Liver (tissue), 8 donors: ENCODE measurements at regions not wholly inside any gene's neighbourhood (a gene's known extent, or its start where the extent isn't known, plus 50 kb on each side); places are given as distances from the start of the nearest gene placed in this dataset.

ENCODE experiments used
- DNase-seq: peaks from one replicate; pipeline ENCODE4 v3.0.0-alpha.2; 2017; ENCODE audit warnings: low spot score
- H3K27ac ChIP-seq, 2 donors: one replicate each; pipeline ENCODE4 v1.7.0; 2013; ENCODE audit warnings: inconsistent platforms in 2 of 2, low read length in 2 of 2, control low read depth in 1 of 2, low read depth in 1 of 2, mild to moderate bottlenecking in 1 of 2
- H3K27me3 ChIP-seq, 4 donors: one replicate each; pipeline versions ENCODE4 v1.6.1 to v1.7.0; 2013; ENCODE audit warnings: low read length in 3 of 4, inconsistent platforms in 1 of 4, mild to moderate bottlenecking in 1 of 4, moderate library complexity in 1 of 4; ENCODE audit not compliant: control insufficient read depth in 4 of 4, insufficient read depth in 4 of 4
- H3K36me3 ChIP-seq, 4 donors: one replicate each; pipeline versions ENCODE4 v1.6.1 to v1.7.0; 2013; ENCODE audit warnings: low read length in 3 of 4, mild to moderate bottlenecking in 3 of 4, low read depth in 1 of 4, moderate library complexity in 1 of 4; ENCODE audit not compliant: control insufficient read depth in 4 of 4, insufficient read depth in 3 of 4
- H3K4me1 ChIP-seq, 4 donors: one replicate each; pipeline versions ENCODE4 v1.6.1 to v1.7.0; 2013; ENCODE audit warnings: low read length in 3 of 4, mild to moderate bottlenecking in 3 of 4, moderate library complexity in 1 of 4; ENCODE audit not compliant: control insufficient read depth in 4 of 4, insufficient read depth in 4 of 4
- H3K4me3 ChIP-seq, 3 donors: one replicate each; pipeline versions ENCODE4 v1.6.1 to v1.7.0; 2013; ENCODE audit warnings: low read length in 3 of 3, control low read depth in 1 of 3, low read depth in 1 of 3, mild to moderate bottlenecking in 1 of 3
- H3K9ac ChIP-seq, 2 donors: one replicate each; pipeline ENCODE4 v1.7.0; 2013; ENCODE audit warnings: low read length in 2 of 2, mild to moderate bottlenecking in 2 of 2, moderate library complexity in 2 of 2, control low read depth in 1 of 2, low read depth in 1 of 2
- H3K9me3 ChIP-seq, 4 donors: one replicate each; pipeline versions ENCODE4 v1.6.1 to v1.7.0; 2013; ENCODE audit warnings: low read length in 3 of 4; ENCODE audit not compliant: control insufficient read depth in 4 of 4
- ATF3 ChIP-seq: IDR thresholded peaks from 2 replicates; pipeline ENCODE4 v1.6.1; 2016; ENCODE audit warnings: antibody characterized with exemption
- CTCF ChIP-seq: fragments of 150-350 bp; IDR thresholded peaks from 2 replicates; pipeline ENCODE4 v1.5.1; 2017; ENCODE audit warnings: improper control_type of control experiment, low read depth, low read length; ENCODE audit not compliant: missing input control
- EGR1 ChIP-seq, 2 donors: IDR thresholded peaks; 2 replicates each; pipeline ENCODE4 v1.6.1; 2016 to 2018; ENCODE audit warnings: antibody characterized with exemption in 2 of 2, low read depth in 2 of 2
- FOXA1 ChIP-seq: IDR thresholded peaks from 2 replicates; pipeline ENCODE4 v1.6.1; 2016; ENCODE audit warnings: antibody characterized with exemption
- FOXA2 ChIP-seq: IDR thresholded peaks from 2 replicates; pipeline ENCODE4 v1.6.1; 2016; ENCODE audit warnings: antibody characterized with exemption
- GABPA ChIP-seq, 2 donors: IDR thresholded peaks in 1 of 2; conservative IDR thresholded peaks in 1 of 2; 2 replicates each; pipeline ENCODE4 v1.6.1; 2016; ENCODE audit warnings: antibody characterized with exemption in 2 of 2, mild to moderate bottlenecking in 1 of 2, moderate library complexity in 1 of 2
- HNF4A ChIP-seq, 2 donors: conservative IDR thresholded peaks; 2 replicates each; pipeline ENCODE4 v1.6.1; 2016; ENCODE audit warnings: antibody characterized with exemption in 2 of 2, mild to moderate bottlenecking in 2 of 2
- HNF4G ChIP-seq: IDR thresholded peaks from 2 replicates; pipeline ENCODE4 v1.6.1; 2016; ENCODE audit warnings: antibody characterized with exemption
- JUND ChIP-seq, 2 donors: IDR thresholded peaks; 2 replicates each; pipeline ENCODE4 v1.6.1; 2016; ENCODE audit warnings: antibody characterized with exemption in 2 of 2
- MAX ChIP-seq: IDR thresholded peaks from 2 replicates; pipeline ENCODE4 v1.6.1; 2016; ENCODE audit warnings: antibody characterized with exemption
- NR2F2 ChIP-seq: IDR thresholded peaks from 2 replicates; pipeline ENCODE4 v1.6.1; 2016; ENCODE audit warnings: antibody characterized with exemption
- RAD21 ChIP-seq, 2 donors: IDR thresholded peaks; 2 replicates each; pipeline ENCODE4 v1.6.1; 2016; ENCODE audit warnings: antibody characterized with exemption in 2 of 2, mild to moderate bottlenecking in 2 of 2
- REST ChIP-seq: IDR thresholded peaks from 2 replicates; pipeline ENCODE4 v1.6.1; 2016; ENCODE audit warnings: antibody characterized with exemption, mild to moderate bottlenecking
- RXRA ChIP-seq, 2 donors: IDR thresholded peaks; 2 replicates each; pipeline ENCODE4 v1.6.1; 2017 to 2018; ENCODE audit warnings: antibody characterized with exemption in 2 of 2, mild to moderate bottlenecking in 1 of 2
- SP1 ChIP-seq: IDR thresholded peaks from 2 replicates; pipeline ENCODE4 v1.6.1; 2018; ENCODE audit warnings: antibody characterized with exemption, mild to moderate bottlenecking
- TAF1 ChIP-seq: conservative IDR thresholded peaks from 2 replicates; pipeline ENCODE4 v1.6.1; 2016; ENCODE audit warnings: antibody characterized with exemption, mild to moderate bottlenecking
- YY1 ChIP-seq: IDR thresholded peaks from 2 replicates; pipeline ENCODE4 v1.6.1; 2016; ENCODE audit warnings: antibody characterized with exemption, mild to moderate bottlenecking
- ZBTB33 ChIP-seq: IDR thresholded peaks from 2 replicates; pipeline ENCODE4 v1.6.1; 2016; ENCODE audit warnings: antibody characterized with exemption
- WGBS: extraction: QIAGEN DNeasy Blood & Tissue Kit; methylation state at CpG from one replicate; pipeline ENCODE4 v1.1.7; 2013; 5-methylcytosine and 5-hydroxymethylcytosine counted together
- donor health status: healthy.
- donor health status: healthy.
- donor health status: healthy.
- donor health status: healthy.
- donor health status: healthy.

GRCh38 chr5:2603272-2603575 is 148.3 kb downstream of the IRX2 start:
- no peak for DNase-seq
- H3K27ac ChIP-seq: no peak overlapping the region
- H3K4me1 ChIP-seq: no peaks in the 10 kb centered on the region
- TF ChIP-seq ATF3: no peak
- no peak for TF ChIP-seq CTCF
- no peak for TF ChIP-seq MAX
- no peak for TF ChIP-seq HNF4G
- no peak for TF ChIP-seq EGR1 (IDR thresholded peaks at IDR 0.05; ENCODE audit: low read depth in 2 of 2)
- TF ChIP-seq FOXA1: no peak
- TF ChIP-seq RXRA (IDR thresholded peaks at IDR 0.05): no peak
- no peak overlapping the region for H3K4me3 ChIP-seq
- no peaks in the 10 kb centered on the region for H3K36me3 ChIP-seq
- H3K9ac ChIP-seq: no peak overlapping the region
- no peaks in the 10 kb centered on the region for H3K9me3 ChIP-seq
- 60% methylated on average over 5 of the region's 5 CpGs for WGBS
- H3K27me3 ChIP-seq: peaks cover 0 to 3% (median 0%) of the 10 kb centered on the region in 4 donors

GRCh38 chr5:2602451-2603271 is 148.8 kb downstream of the IRX2 start:
- 53% methylated on average over 7 of the region's 7 CpGs for WGBS
- Histone ChIP-seq H3K4me1 (no peaks in the 10 kb centered on the region), H3K27ac (no peak overlapping the region), H3K9ac (no peak overlapping the region), H3K27me3 (peaks cover 0 to 4% (median 0%) of the 10 kb centered on the region in 4 donors), H3K9me3 (no peaks in the 10 kb centered on the region), H3K36me3 (no peaks in the 10 kb centered on the region), H3K4me3 (no peak overlapping the region)
- no peak for DNase-seq
- TF ChIP-seq FOXA1 (no peak), RAD21 (IDR thresholded peaks at IDR 0.05) (no peak), JUND (IDR thresholded peaks at IDR 0.05) (no peak), RXRA (IDR thresholded peaks at IDR 0.05) (no peak), SP1 (no peak), HNF4A (conservative IDR thresholded peaks at IDR 0.05) (no peak), TAF1 (no peak), YY1 (no peak), CTCF (no peak), GABPA (IDR thresholded peaks at IDR 0.05 in 1 of 2, conservative IDR thresholded peaks at IDR 0.05 in 1 of 2) (no peak), REST (no peak), ATF3 (no peak), EGR1 (IDR thresholded peaks at IDR 0.05; ENCODE audit: low read depth in 2 of 2) (no peak), MAX (no peak), HNF4G (no peak), NR2F2 (no peak), FOXA2 (no peak), ZBTB33 (no peak)
